GM18498 (cell line): ENCODE measurements at regions not wholly inside any gene's neighbourhood (a gene's known extent, or its start where the extent isn't known, plus 50 kb on each side); places are given as distances from the start of the nearest gene placed in this dataset.
"Not testable (repeated sequence)": the region's sequence is repeated elsewhere in the genome, so short reads cannot be mapped to it uniquely, and the experiment has no call there.

Source experiments
- ATAC-seq: cut with Tn5 transposase; IDR thresholded peaks from one replicate; pipeline ENCODE4 v1.9.1; 2021; ENCODE audit warnings: mild to moderate bottlenecking, moderate library complexity; ENCODE audit not compliant: unreplicated experiment

DNA sequence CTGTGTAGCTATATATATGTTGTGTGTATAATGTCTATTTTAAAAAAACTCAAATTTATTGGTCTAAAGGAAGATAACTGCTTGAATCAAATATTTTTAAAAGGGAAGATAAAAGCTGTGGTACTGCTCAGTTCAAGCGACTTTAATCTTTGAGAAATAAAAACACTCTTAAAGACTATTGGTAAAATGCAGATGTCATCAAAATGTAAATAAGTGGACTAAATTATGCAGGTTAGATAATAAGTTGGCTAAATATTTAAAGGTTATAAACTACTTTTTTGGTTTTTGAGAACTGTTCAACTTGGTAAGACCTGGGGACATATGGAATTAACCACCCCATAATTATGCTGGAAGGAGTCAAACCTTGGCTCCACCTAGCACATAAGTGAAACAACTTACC, 144.7 kb upstream of the ITM2A start:
- ATAC-seq: no peak

DNA sequence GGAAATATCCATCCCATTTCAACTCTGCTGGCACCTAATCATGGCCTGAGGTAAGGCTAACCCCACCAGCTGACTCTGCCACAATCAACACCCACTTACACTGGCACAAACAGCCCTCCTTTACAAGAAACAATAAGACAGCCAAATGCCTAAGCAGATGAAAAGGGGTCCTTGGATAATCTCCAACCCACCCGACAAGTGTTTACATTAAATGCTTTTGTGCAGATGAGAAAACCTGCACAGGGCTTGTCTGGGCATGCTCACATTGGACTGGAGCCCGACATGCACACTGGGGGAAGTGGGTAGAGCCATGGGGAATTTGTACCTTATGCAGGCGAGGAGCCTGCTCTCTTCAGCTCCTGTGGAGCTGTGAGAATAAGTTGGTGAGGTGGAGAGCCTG, 138.9 kb upstream of the ITM2A start:
- no peak for ATAC-seq

- no peak for ATAC-seq
Observed at GRCh38 chrX:79482686-79483085, 115.6 kb upstream of the ITM2A start.

DNA sequence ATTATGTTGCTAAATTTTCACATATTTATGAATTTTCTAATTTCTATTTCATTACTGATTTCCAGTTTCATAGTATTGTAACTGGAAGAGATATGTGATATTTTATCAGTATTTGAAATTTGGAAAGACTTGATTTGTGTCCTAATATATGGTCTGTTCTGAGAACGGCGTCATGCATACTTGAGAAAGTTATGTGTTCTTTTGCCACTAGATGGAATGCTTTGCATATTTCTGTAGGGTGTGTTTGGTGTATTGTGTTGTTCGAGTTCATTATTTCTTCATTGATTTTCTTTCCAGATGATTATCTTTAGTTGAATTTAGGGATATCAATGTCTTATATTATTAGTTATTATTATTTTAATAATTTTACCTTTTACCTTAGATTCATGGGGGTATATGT, 110.6 kb upstream of the ITM2A start:
- ATAC-seq: no peak

DNA sequence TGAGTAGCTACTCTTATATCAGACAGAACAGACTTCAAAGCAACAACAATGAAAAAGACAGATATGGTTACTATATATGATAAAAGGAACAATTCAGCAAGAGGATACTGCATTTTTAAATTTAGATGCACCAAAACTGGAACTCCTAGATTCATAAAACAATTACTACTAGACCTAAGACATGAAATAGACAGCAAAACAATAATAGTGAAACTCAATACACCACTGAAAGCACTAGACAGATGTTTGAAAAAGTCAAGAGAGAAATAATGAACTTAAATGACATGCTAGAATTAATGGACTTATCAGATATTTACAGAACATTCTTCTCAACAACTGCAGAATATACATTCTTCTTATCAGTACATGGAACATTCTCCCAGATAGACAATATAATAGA, 99.5 kb upstream of the ITM2A start:
- peak; percentile 61 for ATAC-seq

GRCh38 chrX:79462458-79462857, 95.3 kb upstream of the ITM2A start:
- ATAC-seq: no peak

- not testable (repeated sequence) for ATAC-seq
Observed at GRCh38 chrX:79456593-79456992, 89.5 kb upstream of the ITM2A start.

GRCh38 chrX:79452881-79453280, 85.7 kb upstream of the ITM2A start:
- ATAC-seq: no peak

GRCh38 chrX:79444694-79445210, 77.6 kb upstream of the ITM2A start:
- ATAC-seq: no peak

DNA sequence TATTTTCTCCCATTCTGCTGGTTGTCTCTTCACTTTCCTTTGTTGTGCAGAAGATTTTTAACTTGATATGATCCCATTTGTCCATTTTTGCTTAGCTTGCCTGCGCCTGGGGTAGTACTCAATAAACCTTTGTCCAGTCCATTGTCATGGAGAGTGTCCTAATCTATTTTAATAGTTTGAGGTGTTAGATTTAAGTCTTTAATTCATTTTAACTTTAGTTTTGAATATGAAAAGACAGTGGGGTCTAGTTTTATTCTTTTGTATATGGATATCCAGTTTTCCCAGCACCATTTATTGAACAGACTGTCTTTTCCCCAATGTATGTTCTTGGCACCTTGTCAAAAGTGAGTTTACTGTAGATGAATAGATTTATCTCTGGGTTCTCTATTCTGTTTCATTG, 76.0 kb upstream of the ITM2A start:
- no peak for ATAC-seq

DNA sequence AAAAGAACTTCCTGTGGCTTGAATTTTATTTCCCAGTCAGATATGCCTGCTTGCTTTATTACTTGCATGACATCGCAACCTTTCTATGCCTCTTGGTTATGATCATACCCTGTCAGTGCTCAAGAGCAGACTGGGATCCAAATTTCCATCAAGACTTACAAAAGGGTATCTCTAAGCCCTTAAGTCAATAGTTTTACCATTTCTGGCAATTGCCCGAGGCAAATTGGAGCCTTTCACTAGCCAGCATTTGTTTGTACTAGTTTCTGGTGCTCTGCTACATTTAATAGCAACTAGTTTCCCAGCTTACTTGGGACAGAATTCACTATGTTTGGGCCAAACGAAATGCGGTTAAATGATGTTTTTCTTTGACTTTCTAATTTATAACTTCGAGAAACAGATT, 73.2 kb upstream of the ITM2A start:
- ATAC-seq: no peak
